GM12892 (cell line): ENCODE measurements at regions not wholly inside any gene's neighbourhood (a gene's known extent, or its start where the extent isn't known, plus 50 kb on each side); places are given as distances from the start of the nearest gene placed in this dataset.

Experiments used
- POLR2A ChIP-seq: IDR thresholded peaks from 2 replicates; pipeline ENCODE4 v1.6.1; 2011; ENCODE audit warnings: low read depth, low read length, control low read depth
- POLR2AphosphoS5 ChIP-seq: IDR thresholded peaks from 2 replicates; pipeline ENCODE4 v1.6.1; 2011; ENCODE audit warnings: low read depth, low read length, control low read depth
- TAF1 ChIP-seq: IDR thresholded peaks from 2 replicates; pipeline ENCODE4 v1.6.1; 2011; ENCODE audit warnings: low read depth, mild to moderate bottlenecking, control low read depth, low read length, borderline replicate concordance

DNA sequence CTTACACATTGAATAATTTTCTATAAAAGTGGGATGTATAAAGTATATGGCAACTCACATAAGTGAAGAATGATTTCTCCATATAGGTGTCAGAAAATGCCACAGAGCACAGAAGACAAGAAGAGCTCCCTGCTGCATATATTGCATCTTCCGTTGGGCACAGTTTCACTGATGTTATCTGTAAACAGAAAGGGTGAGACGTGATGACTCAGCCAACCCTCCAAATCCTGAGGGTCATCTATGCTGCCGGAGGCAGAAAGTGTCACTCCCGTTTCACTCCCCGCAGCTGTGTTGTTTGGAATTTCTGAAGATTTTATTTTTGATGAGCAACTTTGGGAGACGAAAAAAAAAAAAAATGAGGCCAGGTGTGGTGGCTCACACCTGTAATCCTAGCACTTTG lies 644.1 kb downstream of the C6orf118 start:
- TF ChIP-seq POLR2A: no peak
- no peak for TF ChIP-seq POLR2AphosphoS5
- TF ChIP-seq TAF1: no peak
